Parathyroid adenoma (tissue), 2 donors: ENCODE measurements at regions not wholly inside any gene's neighbourhood (a gene's known extent, or its start where the extent isn't known, plus 50 kb on each side); places are given as distances from the start of the nearest gene placed in this dataset.

Experiments
- H2AFZ ChIP-seq: fragments of 300-600 bp; sonication (generic); one replicate; pipeline ENCODE4 v1.7.0; 2017; ENCODE audit warnings: antibody characterized with exemption, mild to moderate bottlenecking
- H3K27ac ChIP-seq: fragments of 300-600 bp; sonication (generic); one replicate; pipeline ENCODE4 v1.7.0; 2017
- H3K27me3 ChIP-seq: fragments of 300-600 bp; sonication (generic); one replicate; pipeline ENCODE4 v1.7.0; 2017; ENCODE audit warnings: low read length; ENCODE audit not compliant: control insufficient read depth, insufficient read depth
- H3K36me3 ChIP-seq: fragments of 300-600 bp; sonication (generic); one replicate; pipeline ENCODE4 v1.7.0; 2017; ENCODE audit warnings: low read length; ENCODE audit not compliant: control insufficient read depth, insufficient read depth
- H3K4me1 ChIP-seq: fragments of 300-600 bp; sonication (generic); one replicate; pipeline ENCODE4 v1.7.0; 2017; ENCODE audit warnings: control low read depth
- H3K4me2 ChIP-seq: fragments of 300-600 bp; sonication (generic); one replicate; pipeline ENCODE4 v1.7.0; 2017; ENCODE audit warnings: low read length
- H3K4me3 ChIP-seq: fragments of 300-600 bp; sonication (generic); one replicate; pipeline ENCODE4 v1.7.0; 2017; ENCODE audit warnings: low read depth, low read length
- H3K79me2 ChIP-seq: fragments of 300-600 bp; sonication (generic); one replicate; pipeline ENCODE4 v1.7.0; 2017; ENCODE audit warnings: control low read depth
- H3K9ac ChIP-seq: fragments of 300-600 bp; sonication (generic); one replicate; pipeline ENCODE4 v1.7.0; 2017; ENCODE audit warnings: mild to moderate bottlenecking
- H3K9me3 ChIP-seq: fragments of 300-600 bp; sonication (generic); one replicate; pipeline ENCODE4 v1.7.0; 2017; ENCODE audit warnings: low read length; ENCODE audit not compliant: control insufficient read depth
- CTCF ChIP-seq: fragments of 300-600 bp; sonication (generic); IDR thresholded peaks from one replicate; pipeline ENCODE4 v1.7.0; 2017; ENCODE audit warnings: antibody characterized with exemption, mild to moderate bottlenecking
- donor health status: primary hyperparathyroidism.

- Histone ChIP-seq H3K36me3 (no peaks in the 10 kb centered on the region), H3K9ac (no peak overlapping the region), H3K4me1 (no peaks in the 10 kb centered on the region), H3K4me3 (no peak overlapping the region), H3K4me2 (no peak overlapping the region), H3K27me3 (no peaks in the 10 kb centered on the region), H2AFZ (no peak overlapping the region), H3K79me2 (no peaks in the 10 kb centered on the region), H3K27ac (no peak overlapping the region), H3K9me3 (no peaks in the 10 kb centered on the region)
- no peak for TF ChIP-seq CTCF
Measured at GRCh38 chr1:81702079-81702715, 98.5 kb upstream of the ADGRL2 start.

DNA sequence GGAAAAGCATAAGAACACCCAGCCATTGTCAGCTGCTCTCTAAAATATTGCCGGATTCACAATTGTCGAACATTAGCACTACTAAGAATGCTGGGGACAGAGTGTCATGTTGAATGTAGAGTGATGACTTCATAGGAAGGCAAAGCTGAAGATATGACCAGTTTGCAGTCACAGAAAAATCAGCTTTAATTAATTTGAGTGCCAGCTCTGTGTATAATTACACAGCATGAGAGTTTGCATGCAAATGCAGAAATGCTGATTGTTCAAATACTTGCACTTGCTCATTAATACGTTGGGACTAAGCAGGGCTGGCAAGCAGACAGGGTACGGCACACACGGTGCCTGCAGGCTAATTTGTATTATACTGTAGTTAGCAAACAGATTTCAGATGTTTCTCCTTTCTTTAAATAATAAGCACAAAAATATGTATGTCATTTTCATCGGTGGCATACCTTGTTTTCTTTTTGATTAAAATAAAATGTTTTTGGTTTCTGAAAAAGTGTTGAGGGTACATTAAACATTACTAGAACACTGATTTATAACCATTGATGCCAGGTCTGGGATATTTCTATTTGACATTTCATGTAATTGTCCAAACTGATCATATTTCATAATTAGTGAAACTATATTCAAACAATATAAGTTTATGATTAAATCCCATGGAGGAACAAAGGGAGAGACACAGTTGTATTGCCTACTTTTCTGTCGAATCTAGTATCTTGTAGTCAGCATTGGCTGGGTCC lies 99.8 kb upstream of the ADGRL2 start:
- Histone ChIP-seq H3K9me3 (no peaks in the 10 kb centered on the region), H3K79me2 (no peaks in the 10 kb centered on the region), H3K4me1 (no peaks in the 10 kb centered on the region), H3K36me3 (no peaks in the 10 kb centered on the region), H3K4me2 (no peak overlapping the region), H3K27ac (no peak overlapping the region), H2AFZ (no peak overlapping the region), H3K9ac (no peak overlapping the region), H3K4me3 (no peak overlapping the region), H3K27me3 (no peaks in the 10 kb centered on the region)
- TF ChIP-seq CTCF: no peak

- H3K4me2 ChIP-seq: no peak overlapping the region
- no peak overlapping the region for H3K9ac ChIP-seq
- no peaks in the 10 kb centered on the region for H3K27me3 ChIP-seq
- no peak overlapping the region for H2AFZ ChIP-seq
- H3K36me3 ChIP-seq: no peaks in the 10 kb centered on the region
- H3K27ac ChIP-seq: no peak overlapping the region
- no peak for TF ChIP-seq CTCF
- no peaks in the 10 kb centered on the region for H3K9me3 ChIP-seq
- no peak overlapping the region for H3K4me3 ChIP-seq
- no peaks in the 10 kb centered on the region for H3K79me2 ChIP-seq
- no peaks in the 10 kb centered on the region for H3K4me1 ChIP-seq
Measured at GRCh38 chr1:81699234-81699633, 101.5 kb upstream of the ADGRL2 start.

DNA sequence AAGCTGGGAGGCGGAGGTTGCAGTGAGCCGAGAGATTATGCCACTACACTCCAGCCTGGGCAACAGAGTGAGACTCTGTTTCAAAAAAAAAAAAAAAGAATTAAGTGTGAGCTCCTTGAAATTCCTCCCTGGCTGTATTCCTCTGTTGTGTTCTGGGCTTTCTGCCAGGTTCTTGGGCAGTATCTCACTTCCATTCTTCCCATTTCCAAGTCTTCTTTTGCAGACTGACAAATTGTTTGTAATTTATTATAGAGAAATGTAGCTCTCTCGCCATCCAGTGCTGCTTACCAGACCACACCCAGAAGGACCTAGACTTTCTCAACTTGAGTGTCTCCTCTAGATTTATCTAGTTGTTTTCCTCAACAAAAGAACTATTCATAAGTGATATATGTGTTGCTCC lies 105.0 kb upstream of the ADGRL2 start:
- H3K4me2 ChIP-seq: no peak overlapping the region
- no peaks in the 10 kb centered on the region for H3K4me1 ChIP-seq
- no peaks in the 10 kb centered on the region for H3K79me2 ChIP-seq
- no peaks in the 10 kb centered on the region for H3K36me3 ChIP-seq
- H3K4me3 ChIP-seq: no peak overlapping the region
- no peaks in the 10 kb centered on the region for H3K27me3 ChIP-seq
- H3K27ac ChIP-seq: no peak overlapping the region
- no peak overlapping the region for H2AFZ ChIP-seq
- H3K9me3 ChIP-seq: no peaks in the 10 kb centered on the region
- no peak for TF ChIP-seq CTCF
- H3K9ac ChIP-seq: no peak overlapping the region

DNA sequence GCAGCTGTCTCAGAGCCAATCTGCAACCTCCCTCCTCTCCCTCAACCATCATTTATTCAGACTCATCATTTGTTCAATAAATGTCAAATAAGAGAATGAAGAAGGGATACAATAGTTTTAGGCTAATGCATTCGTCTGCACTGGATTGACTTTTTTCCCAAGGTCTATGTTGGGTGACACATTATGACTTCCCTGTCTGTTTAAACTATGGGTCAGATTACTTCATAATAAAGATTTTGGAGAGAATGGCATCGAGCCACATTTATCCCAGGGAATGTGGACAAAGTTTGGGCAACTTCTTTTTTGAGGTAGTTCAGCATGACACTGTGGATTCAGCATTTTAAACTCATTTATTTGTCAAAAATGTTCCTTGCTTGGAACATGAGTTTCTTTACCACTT lies 107.4 kb upstream of the ADGRL2 start:
- Histone ChIP-seq H3K79me2 (no peaks in the 10 kb centered on the region), H3K4me1 (no peaks in the 10 kb centered on the region), H3K9me3 (no peaks in the 10 kb centered on the region), H3K4me2 (no peak overlapping the region), H3K4me3 (no peak overlapping the region), H3K9ac (no peak overlapping the region), H3K27me3 (no peaks in the 10 kb centered on the region), H3K36me3 (no peaks in the 10 kb centered on the region), H2AFZ (no peak overlapping the region), H3K27ac (no peak overlapping the region)
- no peak for TF ChIP-seq CTCF
